ENCODE measurements at regions not wholly inside any gene's neighbourhood (a gene's known extent, or its start where the extent isn't known, plus 50 kb on each side); places are given as distances from the start of the nearest gene placed in this dataset.

GRCh38 chr2:154623819-154624218, 74.7 kb upstream of the KCNJ3 start:
- TF ChIP-seq, protein P1, sequence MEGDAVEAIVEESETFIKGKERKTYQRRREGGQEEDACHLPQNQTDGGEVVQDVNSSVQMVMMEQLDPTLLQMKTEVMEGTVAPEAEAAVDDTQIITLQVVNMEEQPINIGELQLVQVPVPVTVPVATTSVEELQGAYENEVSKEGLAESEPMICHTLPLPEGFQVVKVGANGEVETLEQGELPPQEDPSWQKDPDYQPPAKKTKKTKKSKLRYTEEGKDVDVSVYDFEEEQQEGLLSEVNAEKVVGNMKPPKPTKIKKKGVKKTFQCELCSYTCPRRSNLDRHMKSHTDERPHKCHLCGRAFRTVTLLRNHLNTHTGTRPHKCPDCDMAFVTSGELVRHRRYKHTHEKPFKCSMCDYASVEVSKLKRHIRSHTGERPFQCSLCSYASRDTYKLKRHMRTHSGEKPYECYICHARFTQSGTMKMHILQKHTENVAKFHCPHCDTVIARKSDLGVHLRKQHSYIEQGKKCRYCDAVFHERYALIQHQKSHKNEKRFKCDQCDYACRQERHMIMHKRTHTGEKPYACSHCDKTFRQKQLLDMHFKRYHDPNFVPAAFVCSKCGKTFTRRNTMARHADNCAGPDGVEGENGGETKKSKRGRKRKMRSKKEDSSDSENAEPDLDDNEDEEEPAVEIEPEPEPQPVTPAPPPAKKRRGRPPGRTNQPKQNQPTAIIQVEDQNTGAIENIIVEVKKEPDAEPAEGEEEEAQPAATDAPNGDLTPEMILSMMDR (IDR thresholded peaks at IDR 0.05), result peak; percentile 57
- TF ChIP-seq RAD21 (conservative IDR thresholded peaks at IDR 0.05 in 1 of 2, IDR thresholded peaks at IDR 0.05 in 1 of 2) (peak; percentile 54 to 61; a peak in 4 of 5 replicates), ZNF302 (CRISPR knock-in tag; IDR thresholded peaks at IDR 0.05) (no peak), MAZ (IDR thresholded peaks at IDR 0.05; ENCODE audit: borderline replicate concordance, low read depth, low read length) (no peak), EP300 (IDR thresholded peaks at IDR 0.05) (no peak), ZSCAN20 (CRISPR knock-in tag; IDR thresholded peaks at IDR 0.05) (no peak), KDM5A (IDR thresholded peaks at IDR 0.05) (no peak), POLR2A (IDR thresholded peaks at IDR 0.05; ENCODE audit: low read length) (no peak), CEBPB (IDR thresholded peaks at IDR 0.05) (no peak)
- TF ChIP-seq, protein P2, sequence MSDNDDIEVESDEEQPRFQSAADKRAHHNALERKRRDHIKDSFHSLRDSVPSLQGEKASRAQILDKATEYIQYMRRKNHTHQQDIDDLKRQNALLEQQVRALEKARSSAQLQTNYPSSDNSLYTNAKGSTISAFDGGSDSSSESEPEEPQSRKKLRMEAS (IDR thresholded peaks at IDR 0.05), result no peak

All from A549 (cell line).